G401.6 (cell line): ENCODE measurements at regions not wholly inside any gene's neighbourhood (a gene's known extent, or its start where the extent isn't known, plus 50 kb on each side); places are given as distances from the start of the nearest gene placed in this dataset.

Experiments
- FAIRE-seq: peaks from 2 replicates; lab custom pipeline; 2012; peaks lifted over from hg19 to GRCh38; lab: Jason Lieb, UNC

GRCh38 chr12:60138526-60138925 lies 542.7 kb downstream of the SLC16A7 start:
- FAIRE-seq: no peak

DNA sequence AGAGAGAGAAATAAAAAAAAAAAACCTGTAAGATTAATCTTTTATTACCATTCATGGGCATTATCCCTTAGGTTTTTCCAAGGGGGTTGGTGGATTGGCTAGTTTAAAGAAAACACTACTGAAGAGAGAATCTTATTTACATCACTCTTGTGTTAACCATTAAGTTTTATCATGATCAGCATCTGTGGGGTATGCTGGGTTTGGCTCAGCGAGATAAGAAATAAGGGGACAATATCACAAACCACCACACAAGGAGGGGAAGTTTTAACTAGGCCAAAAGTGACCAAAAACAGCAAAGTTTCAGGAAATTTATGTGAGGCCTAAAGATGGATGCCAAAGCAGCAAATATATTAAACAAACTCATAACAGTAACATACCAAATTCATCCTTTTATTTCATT lies 548.6 kb downstream of the SLC16A7 start:
- FAIRE-seq: no peak

DNA sequence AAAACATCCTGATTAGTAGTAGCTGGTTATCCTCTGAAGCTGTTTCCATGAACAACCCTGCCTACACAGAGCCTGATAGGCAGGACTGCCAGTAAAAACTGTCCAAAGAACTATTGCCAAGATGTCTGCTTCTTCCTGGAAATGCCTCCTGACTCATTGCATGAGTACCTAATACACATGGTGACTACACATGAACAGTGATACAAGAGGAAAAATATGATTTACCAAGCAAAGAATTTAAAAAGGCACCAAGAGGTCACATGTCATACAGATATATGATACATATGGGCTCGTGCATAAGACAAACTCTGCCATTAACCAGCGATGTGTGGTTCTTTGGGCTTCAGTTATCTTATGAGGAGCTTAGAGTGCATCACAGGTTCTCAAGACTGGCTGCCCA lies 552.3 kb downstream of the SLC16A7 start:
- no peak for FAIRE-seq

GRCh38 chr12:60148831-60149230 lies 553.0 kb downstream of the SLC16A7 start:
- FAIRE-seq: no peak

DNA sequence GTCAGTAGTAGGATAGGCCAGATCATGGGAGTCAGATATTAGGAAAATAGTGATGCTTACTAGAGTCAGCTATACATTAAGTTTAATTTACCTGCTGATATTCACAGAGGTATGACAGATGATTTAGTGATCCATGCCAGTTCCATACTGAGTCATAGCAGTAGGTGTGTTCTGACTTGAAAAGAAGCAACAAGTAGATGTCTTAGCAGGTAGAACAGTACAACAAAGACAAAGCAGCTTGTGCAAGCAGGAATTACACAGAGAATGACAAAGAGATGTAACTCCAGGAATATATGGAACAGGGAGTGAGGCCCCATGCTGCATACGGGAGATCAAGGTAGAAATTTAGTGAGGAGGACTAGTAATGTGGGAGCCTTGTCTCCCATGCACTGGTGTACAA lies 556.9 kb downstream of the SLC16A7 start:
- no peak for FAIRE-seq

GRCh38 chr12:60159761-60160160 lies 563.9 kb downstream of the SLC16A7 start:
- no peak for FAIRE-seq

- FAIRE-seq: no peak
Observed at GRCh38 chr12:60162988-60163720, 567.3 kb downstream of the SLC16A7 start.

DNA sequence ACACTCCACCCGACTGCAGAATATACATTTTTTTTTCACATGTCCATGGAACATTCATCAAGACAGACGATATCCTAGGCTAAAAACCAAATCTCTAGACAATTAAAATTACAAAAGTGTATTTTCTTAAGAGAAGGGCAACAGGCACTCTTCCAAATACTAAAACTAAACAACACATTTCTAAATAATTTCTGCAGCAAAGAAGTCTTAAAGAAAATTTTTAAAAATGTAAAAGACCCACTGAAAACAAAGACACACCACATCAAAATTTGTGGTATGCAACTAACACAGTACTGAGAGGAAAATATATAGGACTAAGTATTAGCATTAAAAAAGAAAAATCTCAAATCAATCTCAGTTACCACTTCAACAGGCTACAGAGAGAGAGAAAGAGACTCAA lies 570.0 kb downstream of the SLC16A7 start:
- FAIRE-seq: no peak

GRCh38 chr12:60168441-60168840 lies 572.6 kb downstream of the SLC16A7 start:
- FAIRE-seq: no peak

GRCh38 chr12:60169904-60170303 lies 574.1 kb downstream of the SLC16A7 start:
- FAIRE-seq: no peak

DNA sequence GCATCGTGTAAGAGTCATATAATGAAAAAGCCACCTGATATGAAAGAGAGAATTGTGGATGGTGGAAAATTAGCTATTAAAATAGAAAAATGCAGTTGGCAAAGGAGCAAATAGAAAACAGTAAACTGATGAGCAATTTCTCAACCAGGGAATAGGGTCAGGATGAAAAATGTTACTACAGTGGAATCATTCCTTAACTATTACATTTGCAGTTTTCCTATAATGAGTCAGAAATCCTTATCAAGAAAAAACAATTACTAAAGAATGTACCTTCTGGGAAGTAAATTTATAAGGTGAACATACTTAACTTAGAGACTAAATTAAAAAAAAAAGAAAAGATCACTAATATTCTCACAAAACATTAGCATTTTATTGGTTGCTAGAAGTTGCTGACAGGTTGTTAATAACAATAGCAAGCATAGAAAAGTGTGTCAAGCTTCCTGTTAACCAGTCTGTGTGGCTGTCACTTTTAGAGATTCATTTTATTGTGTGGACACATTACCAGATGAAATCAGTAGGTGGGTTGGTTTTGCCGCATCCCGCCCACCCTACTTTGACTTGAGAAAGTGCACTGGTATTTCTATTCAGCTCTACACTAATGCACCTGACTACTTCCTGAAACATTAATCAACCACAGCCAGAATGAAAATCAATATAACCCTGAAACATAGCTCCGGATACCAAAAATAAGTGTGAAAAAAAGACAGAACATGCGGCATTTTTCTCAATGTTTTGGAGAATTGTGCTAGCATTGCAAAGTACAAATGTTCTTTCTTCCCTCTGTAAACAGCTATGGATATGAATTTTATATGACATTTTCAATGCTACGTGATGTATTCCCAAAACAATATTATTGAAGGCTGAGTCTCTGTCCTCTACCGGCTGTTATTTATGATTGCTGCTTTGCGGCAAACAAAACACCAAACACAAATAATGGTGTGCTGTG lies 576.7 kb downstream of the SLC16A7 start:
- no peak for FAIRE-seq

GRCh38 chr12:60173224-60174170 lies 577.7 kb downstream of the SLC16A7 start:
- FAIRE-seq: no peak

- FAIRE-seq: no peak
Observed at GRCh38 chr12:60174476-60174875, 578.6 kb downstream of the SLC16A7 start.

GRCh38 chr12:60174941-60175340 lies 579.1 kb downstream of the SLC16A7 start:
- FAIRE-seq: no peak

DNA sequence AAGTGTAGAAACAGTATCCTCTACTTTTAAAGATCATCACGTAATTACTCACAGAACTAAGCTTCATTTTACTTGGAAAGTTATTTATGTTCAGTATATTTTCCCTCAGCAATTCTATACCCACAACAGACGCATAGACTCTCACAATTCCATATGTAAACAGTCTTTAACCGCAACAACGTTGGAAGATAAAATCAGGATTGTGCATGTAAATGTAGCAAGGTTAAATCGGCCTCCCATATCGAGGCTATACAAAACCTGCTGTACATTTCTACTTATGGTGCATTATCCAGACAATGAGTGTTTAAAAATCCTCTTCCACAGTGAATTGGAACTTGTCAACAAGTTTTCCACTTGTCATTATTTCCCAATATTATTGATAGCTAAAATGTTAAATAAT lies 581.1 kb downstream of the SLC16A7 start:
- FAIRE-seq: no peak

GRCh38 chr12:60180298-60180697 lies 584.5 kb downstream of the SLC16A7 start:
- no peak for FAIRE-seq

DNA sequence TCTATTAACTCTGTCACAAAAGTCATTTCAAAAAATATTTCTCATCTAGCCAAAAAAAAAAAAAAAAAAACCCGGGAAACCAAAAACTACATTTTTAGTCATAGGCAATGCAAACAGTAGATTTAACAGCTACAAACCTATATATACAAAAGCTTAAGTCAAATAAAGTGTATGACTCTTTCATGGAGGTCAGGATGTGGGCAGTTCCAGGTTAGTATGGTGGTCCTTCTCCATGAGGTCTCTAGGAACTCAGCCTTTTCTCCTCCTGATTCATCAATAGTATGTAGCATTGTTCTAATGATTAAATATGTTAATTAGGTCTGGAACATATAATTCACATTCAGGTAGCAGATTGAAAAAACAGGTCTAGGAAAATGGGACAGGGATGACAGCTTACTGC lies 586.5 kb downstream of the SLC16A7 start:
- no peak for FAIRE-seq

DNA sequence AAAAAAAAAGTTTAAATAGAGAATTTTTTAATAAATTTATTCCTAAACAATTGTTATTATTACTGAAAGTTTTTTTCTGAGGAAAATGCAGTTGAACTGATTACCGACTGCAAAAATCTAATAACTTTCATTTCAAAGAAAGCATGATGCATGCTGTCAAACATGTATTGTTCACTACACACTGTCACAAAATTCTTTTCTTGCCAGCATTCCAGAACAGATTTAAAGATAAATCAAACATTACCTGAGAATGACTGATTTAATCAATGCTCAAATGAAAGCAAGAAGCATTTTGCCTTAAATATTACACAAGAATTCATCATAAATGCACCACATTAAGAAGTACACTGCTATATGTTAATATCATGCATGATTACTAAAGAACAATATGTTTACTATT lies 588.3 kb downstream of the SLC16A7 start:
- FAIRE-seq: no peak

DNA sequence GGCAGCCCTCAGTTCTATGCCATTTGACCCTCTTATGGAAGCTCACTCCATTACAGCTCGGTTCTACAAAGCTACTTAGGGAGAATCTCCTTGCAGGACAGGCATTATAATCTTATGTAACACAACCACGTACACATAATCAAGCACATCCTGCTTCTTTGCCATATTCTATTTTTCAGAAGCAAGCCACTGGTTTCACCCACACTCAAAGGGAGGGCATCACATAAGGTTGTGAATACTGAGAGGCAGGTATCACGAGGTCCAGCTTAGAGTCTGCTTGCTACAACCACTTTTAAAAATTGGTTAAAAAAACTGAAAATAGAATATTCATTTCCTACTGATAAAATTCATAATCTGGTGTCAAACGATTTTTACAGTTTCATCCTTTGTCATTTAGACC lies 589.2 kb downstream of the SLC16A7 start:
- FAIRE-seq: no peak

DNA sequence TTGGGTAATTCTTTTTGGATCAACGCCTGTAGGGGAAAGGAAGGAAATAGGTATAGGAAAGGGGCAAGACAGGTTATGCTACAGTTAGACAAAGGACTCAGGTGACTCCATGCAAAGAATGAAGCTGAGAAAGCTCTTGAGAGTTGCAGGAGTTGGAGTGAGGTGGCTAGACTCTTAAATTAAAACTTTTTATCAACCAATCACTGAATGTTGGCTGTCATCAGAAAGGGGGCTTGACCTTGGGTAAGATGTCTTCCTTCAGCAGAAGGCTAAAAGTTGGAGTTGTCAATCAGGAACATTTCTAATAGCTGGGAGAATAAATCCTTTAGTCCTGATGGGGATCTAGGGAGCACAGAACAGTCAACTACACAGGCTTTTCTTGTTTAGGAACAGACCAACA lies 595.4 kb downstream of the SLC16A7 start:
- no peak for FAIRE-seq

DNA sequence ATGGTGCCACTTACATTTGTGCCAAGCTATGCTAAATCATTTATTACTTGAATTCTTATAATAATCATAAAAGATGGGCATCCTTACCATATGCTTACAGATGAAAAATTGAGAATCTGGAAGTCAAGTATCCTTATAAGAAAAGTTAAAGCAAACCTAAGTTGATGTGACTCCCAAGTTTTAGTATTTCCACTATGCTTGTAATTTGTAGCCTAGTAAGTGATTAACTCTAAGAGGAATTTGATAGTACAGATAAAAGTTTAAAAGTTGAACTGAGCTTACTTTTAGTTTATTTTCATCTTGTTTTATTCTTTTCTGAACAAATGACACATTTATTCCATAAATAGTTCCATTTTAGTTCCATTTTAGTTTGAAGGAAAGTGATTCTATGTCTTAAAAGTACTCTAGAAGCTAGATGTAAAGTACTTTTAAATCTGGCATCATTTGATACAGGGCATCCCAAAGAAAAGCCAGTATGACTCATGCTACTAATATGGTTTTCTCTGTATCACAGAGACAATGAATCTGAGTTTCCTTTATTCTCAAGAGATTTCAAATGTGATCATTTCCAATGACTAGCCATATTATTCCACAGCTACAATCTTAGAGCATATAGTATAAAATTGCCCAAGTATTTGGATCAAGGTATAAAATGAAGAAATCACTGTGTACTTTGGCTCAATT lies 596.0 kb downstream of the SLC16A7 start:
- FAIRE-seq: no peak

- no peak for FAIRE-seq
Observed at GRCh38 chr12:60194678-60195077, 598.8 kb downstream of the SLC16A7 start.
